ENCODE measurements at regions not wholly inside any gene's neighbourhood (a gene's known extent, or its start where the extent isn't known, plus 50 kb on each side); places are given as distances from the start of the nearest gene placed in this dataset.

- no peaks in the 10 kb centered on the region for H3K79me2 ChIP-seq (ENCODE audit: control insufficient read depth, insufficient read depth, low read length)
- POLR2A ChIA-PET, result no interaction called here
- TF ChIP-seq EZH2 (IDR thresholded peaks at IDR 0.05; ENCODE audit: borderline replicate concordance, low read depth, low read length, severe bottlenecking) (no peak), MYC (IDR thresholded peaks at IDR 0.05; ENCODE audit: low read depth, low read length) (no peak), POLR2A (IDR thresholded peaks at IDR 0.05; ENCODE audit: low read depth, low read length) (no peak), GATA2 (IDR thresholded peaks at IDR 0.05; ENCODE audit: insufficient read depth, insufficient read length, low read depth, low read length) (no peak), JUN (IDR thresholded peaks at IDR 0.05; ENCODE audit: borderline replicate concordance, insufficient read depth, insufficient read length, low read depth) (no peak), MAX (IDR thresholded peaks at IDR 0.05; ENCODE audit: insufficient read depth, insufficient read length) (no peak)
- DNase-seq (ENCODE audit: low read depth, low spot score) (no peak), FAIRE-seq (no peak)
- no peaks in the 10 kb centered on the region for H3K4me1 ChIP-seq (ENCODE audit: control insufficient read depth, extremely low read depth, insufficient read depth, low read length)
- dilution Hi-C loops (cut with MboI; ENCODE audit: extremely low pct_ligation_motif_present, low sequenced_read_pairs) (no loop called here), intact Hi-C loops (cut with micrococcal nuclease) (no loop called here)
- BruUV-seq (replicated peaks), result no TSS peak
- H4K20me1 ChIP-seq (replicated peaks; ENCODE audit: control insufficient read depth, extremely low read depth, insufficient read depth, low read length), result no peaks in the 10 kb centered on the region
- no peak overlapping the region for H3K27ac ChIP-seq (ENCODE audit: insufficient read depth, low read depth, low read length)
- no peaks in the 10 kb centered on the region for H3K9me1 ChIP-seq (replicated peaks; ENCODE audit: control insufficient read depth, extremely low read depth, insufficient read depth, low read length)
- no peak overlapping the region for H3K9ac ChIP-seq (replicated peaks; ENCODE audit: extremely low read depth, insufficient read depth, low read length)
- H3K36me3 ChIP-seq (ENCODE audit: control insufficient read depth in 2 of 2, extremely low read depth in 1 of 2, insufficient read depth in 2 of 2, low read length in 2 of 2), result no peaks in the 10 kb centered on the region
- no peaks in the 10 kb centered on the region for H3K9me3 ChIP-seq (replicated peaks; ENCODE audit: control insufficient read depth, insufficient read depth, low read length)
- no peak overlapping the region for H3K4me2 ChIP-seq (ENCODE audit: insufficient read depth, low read length)
- H3K27me3 ChIP-seq (ENCODE audit: control insufficient read depth in 2 of 2, insufficient read depth in 2 of 2, low read length in 2 of 2), result no peaks in the 10 kb centered on the region
- CTCF ChIA-PET, result no interaction called here
- no peak overlapping the region for H2AFZ ChIP-seq (ENCODE audit: low read depth, low read length)
- no peak overlapping the region for H3K4me3 ChIP-seq (replicated peaks in 1 of 3; ENCODE audit: insufficient read depth in 1 of 3, low read depth in 1 of 3, low read length in 3 of 3)
Observed at GRCh38 chr6:115360602-115361325, 699.9 kb downstream of the FRK start.

- H3K9me1 ChIP-seq (replicated peaks; ENCODE audit: control insufficient read depth, extremely low read depth, insufficient read depth, low read length), result no peaks in the 10 kb centered on the region
- no peak for DNase-seq (ENCODE audit: low read depth, low spot score)
- no peak overlapping the region for H3K4me3 ChIP-seq (replicated peaks in 1 of 3; ENCODE audit: insufficient read depth in 1 of 3, low read depth in 1 of 3, low read length in 3 of 3)
- H3K27ac ChIP-seq (ENCODE audit: insufficient read depth, low read depth, low read length), result no peak overlapping the region
- no peak overlapping the region for H3K4me2 ChIP-seq (ENCODE audit: insufficient read depth, low read length)
- no peak for FAIRE-seq
- dilution Hi-C loops (cut with MboI; ENCODE audit: extremely low pct_ligation_motif_present, low sequenced_read_pairs) (no loop called here), intact Hi-C loops (cut with micrococcal nuclease) (no loop called here)
- no peak overlapping the region for H2AFZ ChIP-seq (ENCODE audit: low read depth, low read length)
- H3K27me3 ChIP-seq (ENCODE audit: control insufficient read depth in 2 of 2, insufficient read depth in 2 of 2, low read length in 2 of 2), result no peaks in the 10 kb centered on the region
- no peaks in the 10 kb centered on the region for H3K4me1 ChIP-seq (ENCODE audit: control insufficient read depth, extremely low read depth, insufficient read depth, low read length)
- TF ChIP-seq POLR2A (IDR thresholded peaks at IDR 0.05; ENCODE audit: low read depth, low read length) (no peak), CTCF (IDR thresholded peaks at IDR 0.05; ENCODE audit: extremely low read depth in 1 of 2, insufficient read depth in 1 of 2, low read depth in 1 of 2, low read length in 2 of 2) (no peak), MAX (IDR thresholded peaks at IDR 0.05; ENCODE audit: insufficient read depth, insufficient read length) (no peak), EZH2 (IDR thresholded peaks at IDR 0.05; ENCODE audit: borderline replicate concordance, low read depth, low read length, severe bottlenecking) (no peak)
- no peak overlapping the region for H3K9ac ChIP-seq (replicated peaks; ENCODE audit: extremely low read depth, insufficient read depth, low read length)
- no TSS peak for BruUV-seq (replicated peaks)
- POLR2A ChIA-PET, result no interaction called here
- no peaks in the 10 kb centered on the region for H3K79me2 ChIP-seq (ENCODE audit: control insufficient read depth, insufficient read depth, low read length)
- H4K20me1 ChIP-seq (replicated peaks; ENCODE audit: control insufficient read depth, extremely low read depth, insufficient read depth, low read length), result no peaks in the 10 kb centered on the region
- H3K36me3 ChIP-seq (ENCODE audit: control insufficient read depth in 2 of 2, extremely low read depth in 1 of 2, insufficient read depth in 2 of 2, low read length in 2 of 2), result no peaks in the 10 kb centered on the region
- no peaks in the 10 kb centered on the region for H3K9me3 ChIP-seq (replicated peaks; ENCODE audit: control insufficient read depth, insufficient read depth, low read length)
- CTCF ChIA-PET, result interaction anchor here (0.7 kb wide), 1 partner anchor 14 kb away, joined by 4 read pairs; no protein-coding TSS in a partner anchor
Observed at GRCh38 chr6:115358616-115359015, 702.1 kb downstream of the FRK start.
